ENCODE measurements at regions not wholly inside any gene's neighbourhood (a gene's known extent, or its start where the extent isn't known, plus 50 kb on each side); places are given as distances from the start of the nearest gene placed in this dataset.

- no peaks in the 10 kb centered on the region for H3K9me3 ChIP-seq (replicated peaks in 1 of 2; ENCODE audit: control insufficient read depth in 1 of 2, insufficient read depth in 1 of 2, low read length in 2 of 2)
- intact Hi-C loops (cut with micrococcal nuclease): no loop called here
These were observed 64.2 kb upstream of the CKS2 start for GRCh38 chr9:89246840-89247239.

GRCh38 chr9:89247431-89248353 is 63.3 kb upstream of the CKS2 start:
- Mint-ChIP-seq H3K4me3 (no peak overlapping the region), H3K27me3 (ENCODE audit: low read depth in 3 of 3) (peaks cover 0 to 9% (median 0%) of the 10 kb centered on the region in 3 donors), H3K27ac (no peak overlapping the region), H3K9me3 (peaks cover 0 to 2% (median 0%) of the 10 kb centered on the region in 7 donors), H3K36me3 (no peaks in the 10 kb centered on the region), H3K4me1 (no peaks in the 10 kb centered on the region)
- TF ChIP-seq CTCF (IDR thresholded peaks at IDR 0.05): no peak
- H3K27me3 ChIP-seq (ENCODE audit: control insufficient read depth in 2 of 2, insufficient read depth in 2 of 2, low read length in 2 of 2): no peaks in the 10 kb centered on the region
- H3K79me2 ChIP-seq (ENCODE audit: insufficient read depth, low read length): no peaks in the 10 kb centered on the region
- no peaks in the 10 kb centered on the region for H3K4me1 ChIP-seq (ENCODE audit: control insufficient read depth in 1 of 2, insufficient read depth in 2 of 2, low read length in 2 of 2)
- no peaks in the 10 kb centered on the region for H3K36me3 ChIP-seq (replicated peaks in 1 of 2; ENCODE audit: control insufficient read depth in 1 of 2, insufficient read depth in 2 of 2, low read length in 2 of 2)
- H3K4me2 ChIP-seq (replicated peaks; ENCODE audit: extremely low read depth, low read length, poor library complexity, severe bottlenecking): no peak overlapping the region
- H3K9me3 ChIP-seq (replicated peaks in 1 of 2; ENCODE audit: control insufficient read depth in 1 of 2, insufficient read depth in 1 of 2, low read length in 2 of 2): no peaks in the 10 kb centered on the region
- H4K20me1 ChIP-seq (ENCODE audit: insufficient read depth, low read length): no peaks in the 10 kb centered on the region
- no peak for DNase-seq
- H3K9ac ChIP-seq (ENCODE audit: insufficient read depth, low read length, poor library complexity, severe bottlenecking): no peak overlapping the region
- H2AFZ ChIP-seq (ENCODE audit: insufficient read depth, low read depth, low read length, poor library complexity, severe bottlenecking): no peak overlapping the region
- H3K27ac ChIP-seq (ENCODE audit: low read depth in 1 of 2, low read length in 2 of 2): no peak overlapping the region
- H3K4me3 ChIP-seq (replicated peaks in 1 of 3; ENCODE audit: low read depth in 2 of 3, low read length in 3 of 3): no peak overlapping the region
- WGBS (ENCODE audit: insufficient coverage): 85% methylated on average over 3 of the region's 4 CpGs
- intact Hi-C loops (cut with micrococcal nuclease): no loop called here

More at GRCh38 chr9:89246840-89247239, 64.2 kb upstream of the CKS2 start:
- H3K27ac ChIP-seq (ENCODE audit: low read depth in 1 of 2, low read length in 2 of 2): no peak overlapping the region
- no peaks in the 10 kb centered on the region for H3K4me1 Mint-ChIP-seq
- H2AFZ ChIP-seq (ENCODE audit: insufficient read depth, low read depth, low read length, poor library complexity, severe bottlenecking): no peak overlapping the region
- no peaks in the 10 kb centered on the region for H4K20me1 ChIP-seq (ENCODE audit: insufficient read depth, low read length)
- H3K36me3 Mint-ChIP-seq: no peaks in the 10 kb centered on the region
- no peak overlapping the region for H3K4me3 Mint-ChIP-seq
- peaks cover 0 to 2% (median 0%) of the 10 kb centered on the region in 7 donors for H3K9me3 Mint-ChIP-seq
- 97% methylated on average over 3 of the region's 5 CpGs for WGBS (ENCODE audit: insufficient coverage)
- TF ChIP-seq CTCF (IDR thresholded peaks at IDR 0.05): no peak
- no peaks in the 10 kb centered on the region for H3K36me3 ChIP-seq (replicated peaks in 1 of 2; ENCODE audit: control insufficient read depth in 1 of 2, insufficient read depth in 2 of 2, low read length in 2 of 2)
- DNase-seq: no peak
- H3K9ac ChIP-seq (ENCODE audit: insufficient read depth, low read length, poor library complexity, severe bottlenecking): no peak overlapping the region
- peaks cover 0 to 11% (median 1%) of the 10 kb centered on the region in 3 donors for H3K27me3 Mint-ChIP-seq (ENCODE audit: low read depth in 3 of 3)
- H3K4me3 ChIP-seq (replicated peaks in 1 of 3; ENCODE audit: low read depth in 2 of 3, low read length in 3 of 3): no peak overlapping the region
- H3K27me3 ChIP-seq (ENCODE audit: control insufficient read depth in 2 of 2, insufficient read depth in 2 of 2, low read length in 2 of 2): no peaks in the 10 kb centered on the region
- H3K4me2 ChIP-seq (replicated peaks; ENCODE audit: extremely low read depth, low read length, poor library complexity, severe bottlenecking): no peak overlapping the region
- H3K4me1 ChIP-seq (ENCODE audit: control insufficient read depth in 1 of 2, insufficient read depth in 2 of 2, low read length in 2 of 2): no peaks in the 10 kb centered on the region
- no peaks in the 10 kb centered on the region for H3K79me2 ChIP-seq (ENCODE audit: insufficient read depth, low read length)
- no peak overlapping the region for H3K27ac Mint-ChIP-seq
